Suprapubic skin (tissue), 4 donors: ENCODE measurements at regions not wholly inside any gene's neighbourhood (a gene's known extent, or its start where the extent isn't known, plus 50 kb on each side); places are given as distances from the start of the nearest gene placed in this dataset.

ENCODE experiments used
- DNase-seq, 2 donors: peaks; one replicate each; pipeline ENCODE4 v3.0.0-alpha.2; 2019; ENCODE audit warnings: low spot score in 2 of 2
- H3K27ac ChIP-seq: fragments of 200-600 bp; sonication (generic); one replicate; pipeline ENCODE4 v1.5.1; 2019
- H3K27me3 ChIP-seq: fragments of 200-600 bp; sonication (generic); one replicate; pipeline ENCODE4 v1.5.1; 2019
- H3K36me3 ChIP-seq: fragments of 200-600 bp; sonication (generic); one replicate; pipeline ENCODE4 v1.5.1; 2019
- H3K4me1 ChIP-seq: fragments of 200-600 bp; sonication (generic); one replicate; pipeline ENCODE4 v1.5.1; 2019
- H3K4me3 ChIP-seq: fragments of 200-600 bp; sonication (generic); one replicate; pipeline ENCODE4 v1.5.1; 2019; ENCODE audit warnings: mild to moderate bottlenecking
- H3K9me3 ChIP-seq: fragments of 200-600 bp; sonication (generic); one replicate; pipeline ENCODE4 v1.5.1; 2019
- EP300 ChIP-seq: sonication (generic); formaldehyde crosslinking; IDR thresholded peaks from one replicate; pipeline ENCODE4 v1.6.1; 2017; ENCODE audit warnings: antibody characterized with exemption
- POLR2A ChIP-seq, 2 donors: fragments of 450-650 bp; IDR thresholded peaks; one replicate each; pipeline ENCODE4 v1.6.1; 2017; ENCODE audit warnings: antibody characterized with exemption in 2 of 2, mild to moderate bottlenecking in 2 of 2, moderate library complexity in 2 of 2
- POLR2AphosphoS5 ChIP-seq, 3 donors: sonication (generic); formaldehyde crosslinking; IDR thresholded peaks; one replicate each; pipeline ENCODE4 v1.6.1; 2017; ENCODE audit warnings: antibody characterized with exemption in 3 of 3
- WGBS: methylation state at CpG from one replicate; pipeline ENCODE4 v1.1.5; 2018; 5-methylcytosine and 5-hydroxymethylcytosine counted together
- TF ChIP-seq, protein P1 (sequence below), 2 donors: fragments of 200-600 bp in 1 of 2; fragments of 450-650 bp in 1 of 2; sonication (generic) in 1 of 2; IDR thresholded peaks; one replicate each; pipeline ENCODE4 v1.5.1; 2016 to 2019; ENCODE audit warnings: antibody characterized with exemption in 2 of 2, mild to moderate bottlenecking in 1 of 2, moderate library complexity in 1 of 2

DNA sequence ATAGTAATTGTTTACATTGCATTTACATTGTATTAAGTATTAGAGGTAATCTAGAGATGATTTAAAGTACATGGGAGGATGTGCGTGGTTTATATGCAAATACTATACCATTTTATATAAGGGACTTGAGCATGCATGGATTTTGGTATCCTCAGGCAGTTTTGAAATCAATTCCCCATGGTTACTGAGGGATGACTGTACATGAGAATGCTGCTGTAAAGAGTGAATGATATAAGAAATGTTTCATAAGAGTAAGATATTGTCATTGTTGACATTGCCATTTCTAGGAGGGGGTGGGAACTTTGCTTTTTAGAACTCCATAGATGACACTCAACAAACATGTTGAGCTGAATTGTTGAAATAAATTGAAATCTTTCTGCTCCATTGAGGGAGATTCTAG is 185.0 kb downstream of the SEMA6A start:
- Histone ChIP-seq H3K36me3 (no peaks in the 10 kb centered on the region), H3K4me1 (no peaks in the 10 kb centered on the region), H3K27me3 (no peaks in the 10 kb centered on the region), H3K27ac (no peak overlapping the region), H3K9me3 (no peaks in the 10 kb centered on the region), H3K4me3 (no peak overlapping the region)
- 87% methylated on average over 1 of the region's 1 CpG for WGBS
- TF ChIP-seq POLR2AphosphoS5 (IDR thresholded peaks at IDR 0.05) (no peak), EP300 (no peak), POLR2A (IDR thresholded peaks at IDR 0.05) (no peak)
- TF ChIP-seq, protein P1, sequence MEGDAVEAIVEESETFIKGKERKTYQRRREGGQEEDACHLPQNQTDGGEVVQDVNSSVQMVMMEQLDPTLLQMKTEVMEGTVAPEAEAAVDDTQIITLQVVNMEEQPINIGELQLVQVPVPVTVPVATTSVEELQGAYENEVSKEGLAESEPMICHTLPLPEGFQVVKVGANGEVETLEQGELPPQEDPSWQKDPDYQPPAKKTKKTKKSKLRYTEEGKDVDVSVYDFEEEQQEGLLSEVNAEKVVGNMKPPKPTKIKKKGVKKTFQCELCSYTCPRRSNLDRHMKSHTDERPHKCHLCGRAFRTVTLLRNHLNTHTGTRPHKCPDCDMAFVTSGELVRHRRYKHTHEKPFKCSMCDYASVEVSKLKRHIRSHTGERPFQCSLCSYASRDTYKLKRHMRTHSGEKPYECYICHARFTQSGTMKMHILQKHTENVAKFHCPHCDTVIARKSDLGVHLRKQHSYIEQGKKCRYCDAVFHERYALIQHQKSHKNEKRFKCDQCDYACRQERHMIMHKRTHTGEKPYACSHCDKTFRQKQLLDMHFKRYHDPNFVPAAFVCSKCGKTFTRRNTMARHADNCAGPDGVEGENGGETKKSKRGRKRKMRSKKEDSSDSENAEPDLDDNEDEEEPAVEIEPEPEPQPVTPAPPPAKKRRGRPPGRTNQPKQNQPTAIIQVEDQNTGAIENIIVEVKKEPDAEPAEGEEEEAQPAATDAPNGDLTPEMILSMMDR (IDR thresholded peaks at IDR 0.05) = no peak
- DNase-seq = no peak

GRCh38 chr5:116388564-116389258 is 185.9 kb downstream of the SEMA6A start:
- no peak for DNase-seq
- H3K4me3 ChIP-seq = no peak overlapping the region
- no peaks in the 10 kb centered on the region for H3K9me3 ChIP-seq
- no peaks in the 10 kb centered on the region for H3K27me3 ChIP-seq
- H3K27ac ChIP-seq = no peak overlapping the region
- TF ChIP-seq, protein P1 (IDR thresholded peaks at IDR 0.05) = no peak
- TF ChIP-seq POLR2AphosphoS5 (IDR thresholded peaks at IDR 0.05) (no peak), EP300 (no peak), POLR2A (IDR thresholded peaks at IDR 0.05) (no peak)
- H3K4me1 ChIP-seq = no peaks in the 10 kb centered on the region
- 82% methylated on average over 11 of the region's 11 CpGs for WGBS
- no peaks in the 10 kb centered on the region for H3K36me3 ChIP-seq

DNA sequence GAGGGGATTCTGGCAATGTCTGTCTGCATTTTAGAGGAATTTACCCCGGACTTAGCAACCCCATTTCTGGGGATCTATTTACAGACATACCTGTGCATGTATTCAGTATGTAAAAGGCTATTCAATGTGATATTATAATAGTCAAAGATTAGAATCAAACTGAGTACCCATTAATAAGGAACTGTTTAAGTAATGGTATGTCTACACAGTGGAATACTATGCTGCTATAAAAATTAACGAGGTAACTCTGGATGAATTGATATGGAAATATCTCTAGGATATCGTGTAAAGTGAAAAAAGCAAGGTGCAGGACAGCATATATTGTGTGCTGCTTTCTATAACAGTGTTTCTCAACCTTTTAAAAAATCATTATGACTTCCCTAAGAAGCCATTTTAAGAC is 186.9 kb downstream of the SEMA6A start:
- H3K27me3 ChIP-seq = no peaks in the 10 kb centered on the region
- H3K27ac ChIP-seq = no peak overlapping the region
- TF ChIP-seq, protein P1 (IDR thresholded peaks at IDR 0.05) = no peak
- TF ChIP-seq POLR2A (IDR thresholded peaks at IDR 0.05) = no peak
- no peak for TF ChIP-seq POLR2AphosphoS5 (IDR thresholded peaks at IDR 0.05)
- TF ChIP-seq EP300 = no peak
- 96% methylated on average over 3 of the region's 3 CpGs for WGBS
- H3K9me3 ChIP-seq = no peaks in the 10 kb centered on the region
- no peaks in the 10 kb centered on the region for H3K36me3 ChIP-seq
- no peak for DNase-seq
- no peaks in the 10 kb centered on the region for H3K4me1 ChIP-seq
- H3K4me3 ChIP-seq = no peak overlapping the region

DNA sequence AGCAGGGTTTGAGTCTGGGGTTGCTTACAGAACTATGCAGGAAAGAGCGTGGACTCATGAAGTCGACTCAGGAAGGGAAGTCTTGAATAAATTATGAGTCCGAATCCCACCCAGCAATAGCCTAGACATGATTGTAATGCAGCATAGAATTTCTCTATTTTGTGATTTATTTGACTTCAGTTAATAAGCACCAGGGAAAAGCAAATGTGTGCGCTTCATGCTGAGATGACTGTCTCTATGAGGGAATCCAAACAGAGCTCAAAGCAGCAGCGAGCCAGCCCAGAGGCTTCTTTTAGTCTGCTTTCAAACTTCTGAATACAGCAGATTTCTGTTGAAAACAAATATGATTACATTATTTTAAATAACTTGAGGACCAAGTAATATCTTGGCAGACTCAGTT is 188.0 kb downstream of the SEMA6A start:
- no peak overlapping the region for H3K27ac ChIP-seq
- H3K4me3 ChIP-seq = no peak overlapping the region
- H3K36me3 ChIP-seq = no peaks in the 10 kb centered on the region
- H3K27me3 ChIP-seq = no peaks in the 10 kb centered on the region
- TF ChIP-seq POLR2A (IDR thresholded peaks at IDR 0.05) (no peak), EP300 (no peak), POLR2AphosphoS5 (IDR thresholded peaks at IDR 0.05) (no peak)
- TF ChIP-seq, protein P1 (IDR thresholded peaks at IDR 0.05) = no peak
- H3K9me3 ChIP-seq = no peaks in the 10 kb centered on the region
- DNase-seq = no peak
- WGBS = 83% methylated on average over 5 of the region's 5 CpGs
- no peaks in the 10 kb centered on the region for H3K4me1 ChIP-seq

DNA sequence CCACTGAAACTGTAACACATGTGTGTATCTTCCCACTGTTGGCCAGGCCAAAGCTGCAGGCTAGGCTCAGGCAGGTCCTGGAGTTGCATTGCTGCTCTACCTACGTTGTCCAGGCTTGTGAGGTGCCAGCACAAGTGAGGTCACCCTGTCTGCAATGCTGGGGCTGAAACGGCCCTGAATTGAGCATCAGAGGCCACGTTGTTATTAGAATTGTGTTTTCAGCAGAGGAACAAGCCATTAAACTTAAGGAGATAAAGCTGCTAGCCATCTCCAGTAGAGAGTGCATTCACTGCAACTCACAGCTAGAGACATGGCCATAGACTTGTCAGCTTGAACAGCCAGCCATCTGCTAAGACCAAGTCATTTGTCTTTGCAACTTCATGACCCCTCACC is 191.8 kb downstream of the SEMA6A start:
- Histone ChIP-seq H3K27me3 (no peaks in the 10 kb centered on the region), H3K9me3 (no peaks in the 10 kb centered on the region), H3K36me3 (no peaks in the 10 kb centered on the region), H3K4me3 (no peak overlapping the region), H3K27ac (no peak overlapping the region), H3K4me1 (no peaks in the 10 kb centered on the region)
- no peak for DNase-seq
- TF ChIP-seq POLR2A (IDR thresholded peaks at IDR 0.05) = no peak
- TF ChIP-seq, protein P1 (IDR thresholded peaks at IDR 0.05) = no peak
- WGBS = 50% methylated on average over 1 of the region's 3 CpGs
